GM23338 (cell line): ENCODE measurements at regions not wholly inside any gene's neighbourhood (a gene's known extent, or its start where the extent isn't known, plus 50 kb on each side); places are given as distances from the start of the nearest gene placed in this dataset.

ENCODE experiments used
- ATAC-seq: fragments of 200-7000 bp; cut with Tn5 transposase; 3 replicates; pipeline ENCODE4 v1.9.1; 2020
- DNase-seq: peaks from one replicate; pipeline ENCODE4 v3.0.0-alpha.2; 2015; ENCODE audit warnings: low spot score
- H2AFZ ChIP-seq: fragments of 200-600 bp; sonication (generic); 2 replicates; pipeline ENCODE4 v1.8.0; 2016; ENCODE audit warnings: antibody characterized with exemption, mild to moderate bottlenecking, moderate library complexity
- H3F3A ChIP-seq: fragments of 200-600 bp; sonication (generic); replicated peaks from 2 replicates; pipeline ENCODE4 v1.8.0; 2017; ENCODE audit warnings: antibody characterized with exemption, mixed run types, low read depth
- H3K27ac ChIP-seq: fragments of 200-600 bp; sonication (generic); 2 replicates; pipeline ENCODE4 v1.6.1; 2016; ENCODE audit warnings: low read depth
- H3K27me3 ChIP-seq: fragments of 200-600 bp; sonication (generic); 2 replicates; pipeline ENCODE4 v1.8.0; 2016; ENCODE audit warnings: mild to moderate bottlenecking, mixed run types, moderate library complexity; ENCODE audit not compliant: insufficient read depth
- H3K36me3 ChIP-seq: fragments of 200-600 bp; sonication (generic); 2 replicates; pipeline ENCODE4 v1.8.0; 2016; ENCODE audit warnings: mild to moderate bottlenecking; ENCODE audit not compliant: insufficient read depth
- H3K4me1 ChIP-seq: fragments of 200-600 bp; sonication (generic); 2 replicates; pipeline ENCODE4 v1.8.0; 2016; ENCODE audit warnings: mild to moderate bottlenecking, moderate library complexity; ENCODE audit not compliant: insufficient read depth
- H3K4me2 ChIP-seq: fragments of 200-600 bp; sonication (generic); 2 replicates; pipeline ENCODE4 v1.7.1; 2017; ENCODE audit warnings: mixed run types
- H3K4me3 ChIP-seq: fragments of 200-600 bp; sonication (generic); 2 replicates; pipeline ENCODE4 v1.6.1; 2016; ENCODE audit warnings: mixed run types
- H3K79me2 ChIP-seq: fragments of 200-600 bp; sonication (generic); replicated peaks from 2 replicates; pipeline ENCODE4 v1.8.0; 2017; ENCODE audit warnings: mild to moderate bottlenecking; ENCODE audit not compliant: insufficient read depth
- H3K9me2 ChIP-seq: fragments of 200-600 bp; sonication (generic); 2 replicates; pipeline ENCODE4 v1.8.0; 2017; ENCODE audit not compliant: insufficient read depth
- H4K20me1 ChIP-seq: fragments of 200-600 bp; sonication (generic); replicated peaks from 2 replicates; pipeline ENCODE4 v1.8.0; 2017; ENCODE audit warnings: mild to moderate bottlenecking; ENCODE audit not compliant: insufficient read depth
- H3K27ac Mint-ChIP-seq: 2 replicates; pipeline ENCODE4 v1.8.0; 2020; ENCODE audit warnings: inconsistent platforms, mild to moderate bottlenecking, moderate library complexity, mixed read lengths
- H3K27me3 Mint-ChIP-seq: 3 replicates; pipeline ENCODE4 v1.8.0; 2022; ENCODE audit warnings: low read depth, mild to moderate bottlenecking, moderate library complexity, mixed read lengths, inconsistent platforms; ENCODE audit not compliant: insufficient read depth, poor library complexity
- H3K36me3 Mint-ChIP-seq: 3 replicates; pipeline ENCODE4 v1.8.0; 2021; ENCODE audit warnings: low read depth, mild to moderate bottlenecking, inconsistent platforms, moderate library complexity, mixed read lengths
- H3K4me1 Mint-ChIP-seq: 3 replicates; pipeline ENCODE4 v1.8.0; 2020; ENCODE audit warnings: mild to moderate bottlenecking, inconsistent platforms, mixed read lengths
- H3K4me3 Mint-ChIP-seq: 3 replicates; pipeline ENCODE4 v1.8.0; 2021; ENCODE audit warnings: moderate library complexity, mild to moderate bottlenecking, inconsistent platforms, mixed read lengths
- H3K9me3 Mint-ChIP-seq: 3 replicates; pipeline ENCODE4 v1.8.0; 2020; ENCODE audit warnings: moderate library complexity, mild to moderate bottlenecking, inconsistent platforms, mixed read lengths
- CREB1 ChIP-seq: fragments of 250-450 bp; sonication (Bioruptor Pico); IDR thresholded peaks from 2 replicates; pipeline ENCODE4 v1.5.0; 2020; ENCODE audit warnings: low read depth, mild to moderate bottlenecking, moderate library complexity
- CTCF ChIP-seq, 2 experiments: fragments of 200-600 bp in 1 of 2; sonication (generic) in 1 of 2; conservative IDR thresholded peaks; 2 replicates each; pipeline versions ENCODE4 v1.5.1 to v1.6.1; 2016 to 2017; ENCODE audit warnings: antibody characterized with exemption in 2 of 2, low read depth in 2 of 2, mild to moderate bottlenecking in 2 of 2, moderate library complexity in 1 of 2
- ETS1 ChIP-seq: IDR thresholded peaks from 2 replicates; pipeline ENCODE4 v1.6.1; 2016; ENCODE audit warnings: antibody characterized with exemption
- EZH2 ChIP-seq: fragments of 200-600 bp; sonication (generic); IDR thresholded peaks from one replicate; pipeline ENCODE4 v1.8.0; 2017; ENCODE audit warnings: antibody characterized with exemption, mild to moderate bottlenecking, low read depth; ENCODE audit not compliant: unreplicated experiment
- EZH2phosphoT487 ChIP-seq: fragments of 200-600 bp; sonication (generic); IDR thresholded peaks from one replicate; pipeline ENCODE4 v1.8.1; 2018; ENCODE audit warnings: antibody characterized with exemption; ENCODE audit not compliant: unreplicated experiment
- JUNB ChIP-seq: IDR thresholded peaks from one replicate; pipeline ENCODE4 v1.6.1; 2016; ENCODE audit warnings: antibody characterized with exemption; ENCODE audit not compliant: unreplicated experiment
- NANOG ChIP-seq: IDR thresholded peaks from 2 replicates; pipeline ENCODE4 v1.6.1; 2016; ENCODE audit warnings: antibody characterized with exemption, borderline replicate concordance
- POLR2AphosphoS5 ChIP-seq: IDR thresholded peaks from 2 replicates; pipeline ENCODE4 v1.6.1; 2016; ENCODE audit warnings: antibody characterized with exemption, low read depth
- REST ChIP-seq: IDR thresholded peaks from one replicate; pipeline ENCODE4 v1.6.1; 2018; ENCODE audit warnings: antibody characterized with exemption; ENCODE audit not compliant: unreplicated experiment
- STAT1 ChIP-seq: IDR thresholded peaks from one replicate; pipeline ENCODE4 v1.6.1; 2016; ENCODE audit warnings: antibody characterized with exemption; ENCODE audit not compliant: unreplicated experiment
- ZNF114 ChIP-seq: fragments of 250-450 bp; sonication (Bioruptor Pico); IDR thresholded peaks from 2 replicates; pipeline ENCODE4 v1.5.0; 2020; ENCODE audit warnings: mild to moderate bottlenecking, moderate library complexity
- ZNF331 ChIP-seq: fragments of 250-450 bp; sonication (Bioruptor Pico); IDR thresholded peaks from 2 replicates; pipeline ENCODE4 v1.5.0; 2020; ENCODE audit warnings: low read depth, mild to moderate bottlenecking, moderate library complexity
- ZNF462 ChIP-seq: fragments of 250-450 bp; sonication (Bioruptor Pico); IDR thresholded peaks from 2 replicates; pipeline ENCODE4 v1.5.0; 2020; ENCODE audit warnings: mild to moderate bottlenecking, moderate library complexity

GRCh38 chr6:159398633-159399032, 229.4 kb downstream of the FNDC1 start:
- no peak overlapping the region for H3K27ac ChIP-seq
- H3K27me3 ChIP-seq: no peaks in the 10 kb centered on the region
- ATAC-seq: no peak
- Mint-ChIP-seq H3K27ac (no peak overlapping the region), H3K36me3 (peaks cover under 1% of the 10 kb centered on the region; the same call in 1 of the 3 replicates), H3K9me3 (peaks cover 15% of the 10 kb centered on the region), H3K27me3 (peaks cover 4% of the 10 kb centered on the region), H3K4me3 (no peak overlapping the region), H3K4me1 (no peaks in the 10 kb centered on the region)
- DNase-seq: no peak
- H4K20me1 ChIP-seq: no peaks in the 10 kb centered on the region
- H3K4me2 ChIP-seq: no peak overlapping the region
- H2AFZ ChIP-seq: no peak overlapping the region
- no peaks in the 10 kb centered on the region for H3K9me2 ChIP-seq
- no peak overlapping the region for H3K4me3 ChIP-seq
- H3K36me3 ChIP-seq: no peaks in the 10 kb centered on the region
- no peaks in the 10 kb centered on the region for H3K4me1 ChIP-seq
- TF ChIP-seq STAT1 (no peak), ZNF114 (CRISPR knock-in tag) (no peak), CREB1 (CRISPR knock-in tag) (no peak), REST (no peak), JUNB (no peak), EZH2 (no peak), POLR2AphosphoS5 (no peak), ZNF462 (CRISPR knock-in tag) (no peak), CTCF (conservative IDR thresholded peaks at IDR 0.05; ENCODE audit: low read depth in 2 of 2) (no peak), ETS1 (no peak), EZH2phosphoT487 (no peak), ZNF331 (CRISPR knock-in tag) (no peak), NANOG (no peak)
- H3F3A ChIP-seq: no peaks in the 10 kb centered on the region
- no peaks in the 10 kb centered on the region for H3K79me2 ChIP-seq
